Ectodermal cell (in vitro differentiated cells): ENCODE measurements at regions not wholly inside any gene's neighbourhood (a gene's known extent, or its start where the extent isn't known, plus 50 kb on each side); places are given as distances from the start of the nearest gene placed in this dataset.
"Not testable (repeated sequence)": the region's sequence is repeated elsewhere in the genome, so short reads cannot be mapped to it uniquely, and the experiment has no call there.

ENCODE experiments used
- H3K27ac ChIP-seq: 2 replicates; pipeline ENCODE4 v1.7.0; 2013; ENCODE audit warnings: mild to moderate bottlenecking, low read depth, low read length; ENCODE audit not compliant: insufficient read depth, poor library complexity, severe bottlenecking
- H3K27me3 ChIP-seq: 2 replicates; pipeline ENCODE4 v1.7.0; 2013; ENCODE audit warnings: mild to moderate bottlenecking, low read length; ENCODE audit not compliant: insufficient read depth, control insufficient read depth, poor library complexity, severe bottlenecking
- H3K36me3 ChIP-seq: one replicate; pipeline ENCODE4 v1.7.0; 2013; ENCODE audit warnings: low read length; ENCODE audit not compliant: control insufficient read depth, insufficient read depth
- H3K4me1 ChIP-seq: one replicate; pipeline ENCODE4 v1.7.0; 2013; ENCODE audit warnings: low read length; ENCODE audit not compliant: control insufficient read depth, insufficient read depth
- H3K4me3 ChIP-seq: 2 replicates; pipeline ENCODE4 v1.7.0; 2013; ENCODE audit warnings: low read depth, low read length, control low read depth; ENCODE audit not compliant: insufficient read depth
- H3K9me3 ChIP-seq: 2 replicates; pipeline ENCODE4 v1.7.0; 2013; ENCODE audit warnings: mild to moderate bottlenecking, low read length, moderate library complexity; ENCODE audit not compliant: control insufficient read depth
- WGBS, 2 experiments: methylation state at CpG; one replicate each; pipeline ENCODE4 v1.1.7; 2013; ENCODE audit warnings: missing lambda C conversion rate in 2 of 2; 5-methylcytosine and 5-hydroxymethylcytosine counted together

GRCh38 chr5:104498281-104498680, 935.7 kb upstream of the NUDT12 start:
- Histone ChIP-seq H3K9me3 (no peaks in the 10 kb centered on the region), H3K4me3 (no peak overlapping the region), H3K36me3 (no peaks in the 10 kb centered on the region), H3K27me3 (no peaks in the 10 kb centered on the region), H3K27ac (no peak overlapping the region), H3K4me1 (no peaks in the 10 kb centered on the region)
- WGBS, 2 experiments: 68 to 70% methylated on average over 1 of the region's 1 CpG

- Histone ChIP-seq H3K4me3 (no peak overlapping the region), H3K36me3 (no peaks in the 10 kb centered on the region), H3K4me1 (no peaks in the 10 kb centered on the region), H3K27ac (no peak overlapping the region), H3K9me3 (no peaks in the 10 kb centered on the region), H3K27me3 (no peaks in the 10 kb centered on the region)
- WGBS, 2 experiments: 100% methylated on average over 1 of the region's 2 CpGs; no CpG with 5 or more reads in 1 of the 2 experiments
Observed at GRCh38 chr5:104494083-104494482, 931.5 kb upstream of the NUDT12 start.

GRCh38 chr5:104472811-104473210, 910.2 kb upstream of the NUDT12 start:
- WGBS, 2 experiments: 92 to 95% methylated on average over 2 of the region's 3 CpGs

GRCh38 chr5:104456122-104456521, 893.5 kb upstream of the NUDT12 start:
- H3K4me1 ChIP-seq: no peaks in the 10 kb centered on the region
- H3K36me3 ChIP-seq: no peaks in the 10 kb centered on the region
- H3K27ac ChIP-seq: no peak overlapping the region
- WGBS, 2 experiments: 83 to 90% methylated on average over 1 of the region's 3 CpGs
- no peak overlapping the region for H3K4me3 ChIP-seq
- H3K27me3 ChIP-seq: no peaks in the 10 kb centered on the region
- H3K9me3 ChIP-seq: no peaks in the 10 kb centered on the region

More at GRCh38 chr5:104472811-104473210, 910.2 kb upstream of the NUDT12 start:
- no peaks in the 10 kb centered on the region for H3K4me1 ChIP-seq
- no peak overlapping the region for H3K27ac ChIP-seq
- H3K27me3 ChIP-seq: no peaks in the 10 kb centered on the region
- no peaks in the 10 kb centered on the region for H3K36me3 ChIP-seq
- H3K9me3 ChIP-seq: no peaks in the 10 kb centered on the region
- H3K4me3 ChIP-seq: no peak overlapping the region

GRCh38 chr5:104452550-104452949, 890.0 kb upstream of the NUDT12 start:
- no peaks in the 10 kb centered on the region for H3K9me3 ChIP-seq
- H3K36me3 ChIP-seq: no peaks in the 10 kb centered on the region
- H3K4me1 ChIP-seq: no peaks in the 10 kb centered on the region
- 82 to 92% methylated on average over 1 of the region's 1 CpG for WGBS, 2 experiments
- H3K27me3 ChIP-seq: no peaks in the 10 kb centered on the region
- no peak overlapping the region for H3K27ac ChIP-seq
- H3K4me3 ChIP-seq: no peak overlapping the region

- H3K27ac ChIP-seq, H3K36me3 ChIP-seq: not testable (repeated sequence)
- WGBS, 2 experiments: 90 to 92% methylated on average over 28 of the region's 28 CpGs
Observed at GRCh38 chr5:104451911-104452310, 889.3 kb upstream of the NUDT12 start.

GRCh38 chr5:104444656-104445055, 882.1 kb upstream of the NUDT12 start:
- Histone ChIP-seq H3K27me3 (no peaks in the 10 kb centered on the region), H3K9me3 (no peaks in the 10 kb centered on the region), H3K4me1 (no peaks in the 10 kb centered on the region), H3K27ac (no peak overlapping the region), H3K4me3 (no peak overlapping the region), H3K36me3 (no peaks in the 10 kb centered on the region)
- 92 to 95% methylated on average over 5 of the region's 5 CpGs for WGBS, 2 experiments

More at GRCh38 chr5:104451911-104452310, 889.3 kb upstream of the NUDT12 start:
- not testable (repeated sequence) for H3K9me3 ChIP-seq, H3K27me3 ChIP-seq, H3K4me3 ChIP-seq, H3K4me1 ChIP-seq

GRCh38 chr5:104443706-104444105, 881.1 kb upstream of the NUDT12 start:
- no peak overlapping the region for H3K27ac ChIP-seq
- 91 to 94% methylated on average over 18 to 19 of the region's 19 CpGs for WGBS, 2 experiments
- H3K4me3 ChIP-seq: no peak overlapping the region
- no peaks in the 10 kb centered on the region for H3K27me3 ChIP-seq
- H3K9me3 ChIP-seq: no peaks in the 10 kb centered on the region
- no peaks in the 10 kb centered on the region for H3K36me3 ChIP-seq
- H3K4me1 ChIP-seq: no peaks in the 10 kb centered on the region

- no peak overlapping the region for H3K4me3 ChIP-seq
- H3K9me3 ChIP-seq: no peaks in the 10 kb centered on the region
- 94 to 98% methylated on average over 4 of the region's 4 CpGs for WGBS, 2 experiments
- H3K27ac ChIP-seq: no peak overlapping the region
- H3K4me1 ChIP-seq: no peaks in the 10 kb centered on the region
- H3K36me3 ChIP-seq: no peaks in the 10 kb centered on the region
- H3K27me3 ChIP-seq: no peaks in the 10 kb centered on the region
Observed at GRCh38 chr5:104431981-104432380, 869.4 kb upstream of the NUDT12 start.

GRCh38 chr5:104431002-104431620, 868.5 kb upstream of the NUDT12 start:
- Histone ChIP-seq H3K4me3 (no peak overlapping the region), H3K27me3 (no peaks in the 10 kb centered on the region), H3K4me1 (no peaks in the 10 kb centered on the region), H3K9me3 (no peaks in the 10 kb centered on the region), H3K27ac (no peak overlapping the region), H3K36me3 (no peaks in the 10 kb centered on the region)
- WGBS, 2 experiments: 90 to 96% methylated on average over 3 of the region's 4 CpGs

- 100% methylated on average over 1 of the region's 1 CpG; no CpG with 5 or more reads in 1 of the 2 experiments for WGBS, 2 experiments
- no peaks in the 10 kb centered on the region for H3K4me1 ChIP-seq
Observed at GRCh38 chr5:104429911-104430310, 867.3 kb upstream of the NUDT12 start.

More at GRCh38 chr5:104429911-104430310, 867.3 kb upstream of the NUDT12 start:
- H3K4me3 ChIP-seq: no peak overlapping the region
- no peak overlapping the region for H3K27ac ChIP-seq
- no peaks in the 10 kb centered on the region for H3K27me3 ChIP-seq
- no peaks in the 10 kb centered on the region for H3K9me3 ChIP-seq
- H3K36me3 ChIP-seq: no peaks in the 10 kb centered on the region
